OCI-LY3 (cell line): ENCODE measurements at regions not wholly inside any gene's neighbourhood (a gene's known extent, or its start where the extent isn't known, plus 50 kb on each side); places are given as distances from the start of the nearest gene placed in this dataset.

Source experiments
- CTCF ChIP-seq: fragments of 200-600, 300-600 bp; sonication (generic); IDR thresholded peaks from 2 replicates; pipeline ENCODE4 v1.5.1; 2014; ENCODE audit warnings: antibody characterized with exemption, low read length, low read depth
- EZH2phosphoT487 ChIP-seq: fragments of 200-600 bp; shearing (Covaris generic); IDR thresholded peaks from 2 replicates; pipeline ENCODE4 v1.6.1; 2018; ENCODE audit warnings: antibody characterized with exemption, mixed run types, low read depth

DNA sequence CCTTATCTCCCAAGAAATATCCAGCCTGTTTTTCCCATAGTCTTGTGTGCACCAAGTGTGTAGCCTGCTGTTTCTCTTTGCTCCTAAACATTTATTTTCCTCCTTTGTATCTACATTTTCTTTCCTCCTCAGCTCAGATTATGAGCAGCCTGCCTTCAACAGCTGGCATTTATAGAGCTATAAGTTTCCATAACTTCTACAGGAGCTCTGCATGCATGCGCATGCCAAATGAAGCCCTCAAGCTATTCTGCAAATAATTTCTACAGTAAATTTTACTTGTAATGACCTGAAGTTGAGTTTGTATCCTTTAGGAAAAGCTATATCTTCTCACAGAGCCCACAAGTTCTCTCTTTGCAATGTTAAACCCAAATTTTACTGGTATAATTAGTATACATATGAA is 699.5 kb downstream of the CETN3 start:
- TF ChIP-seq CTCF (no peak), EZH2phosphoT487 (no peak)
